NCI-H1105 (cell line): ENCODE measurements at regions not wholly inside any gene's neighbourhood (a gene's known extent, or its start where the extent isn't known, plus 50 kb on each side); places are given as distances from the start of the nearest gene placed in this dataset.
"Not testable (repeated sequence)": the region's sequence is repeated elsewhere in the genome, so short reads cannot be mapped to it uniquely, and the experiment has no call there.

Experiments
- DNase-seq: peaks from one replicate; lab custom pipeline; 2025; lab: John Stamatoyannopoulos, UW

GRCh38 chr6:90463359-90463758, 123.5 kb downstream of the MAP3K7 start:
- DNase-seq, result no peak

- no peak for DNase-seq
Observed at GRCh38 chr6:90462102-90462501, 124.8 kb downstream of the MAP3K7 start.

- DNase-seq, result no peak
Observed at GRCh38 chr6:90461383-90461782, 125.5 kb downstream of the MAP3K7 start.

- DNase-seq, result no peak
Observed at GRCh38 chr6:90460051-90460450, 126.8 kb downstream of the MAP3K7 start.

GRCh38 chr6:90459225-90459758, 127.6 kb downstream of the MAP3K7 start:
- DNase-seq, result no peak

GRCh38 chr6:90458353-90459224, 128.3 kb downstream of the MAP3K7 start:
- DNase-seq, result no peak

- DNase-seq, result no peak
Observed at GRCh38 chr6:90457867-90458259, 129.0 kb downstream of the MAP3K7 start.

GRCh38 chr6:90456997-90457866, 129.6 kb downstream of the MAP3K7 start:
- DNase-seq, result not testable (repeated sequence)

GRCh38 chr6:90456001-90456400, 130.9 kb downstream of the MAP3K7 start:
- DNase-seq, result no peak

- no peak for DNase-seq
Observed at GRCh38 chr6:90454836-90455427, 131.9 kb downstream of the MAP3K7 start.

- DNase-seq, result no peak
Observed at GRCh38 chr6:90450268-90450953, 136.5 kb downstream of the MAP3K7 start.

GRCh38 chr6:90449311-90449710, 137.6 kb downstream of the MAP3K7 start:
- no peak for DNase-seq

- no peak for DNase-seq
Observed at GRCh38 chr6:90448836-90449235, 138.0 kb downstream of the MAP3K7 start.

- DNase-seq, result peak; percentile 86
Observed at GRCh38 chr6:90446164-90446563, 140.7 kb downstream of the MAP3K7 start.

GRCh38 chr6:90445533-90446108, 141.3 kb downstream of the MAP3K7 start:
- no peak for DNase-seq

- DNase-seq, result no peak
Observed at GRCh38 chr6:90444160-90444714, 142.6 kb downstream of the MAP3K7 start.

GRCh38 chr6:90442366-90442765, 144.5 kb downstream of the MAP3K7 start:
- DNase-seq, result no peak

- DNase-seq, result no peak
Observed at GRCh38 chr6:90440586-90441283, 144.1 kb upstream of the BACH2 start.

GRCh38 chr6:90439586-90439985, 142.9 kb upstream of the BACH2 start:
- no peak for DNase-seq

- DNase-seq, result no peak
Observed at GRCh38 chr6:90436403-90436802, 139.8 kb upstream of the BACH2 start.
